GM20000 (cell line): ENCODE measurements at regions not wholly inside any gene's neighbourhood (a gene's known extent, or its start where the extent isn't known, plus 50 kb on each side); places are given as distances from the start of the nearest gene placed in this dataset.

ENCODE experiments used
- DNase-seq: peaks from one replicate; pipeline ENCODE4 v3.0.0; 2012; ENCODE audit warnings: low spot score
- TF ChIP-seq, protein P1 (sequence below): IDR thresholded peaks from 2 replicates; pipeline ENCODE4 v1.5.1; 2012; ENCODE audit warnings: mild to moderate bottlenecking, control low read depth; ENCODE audit errors: extremely low read depth, missing control alignments

DNA sequence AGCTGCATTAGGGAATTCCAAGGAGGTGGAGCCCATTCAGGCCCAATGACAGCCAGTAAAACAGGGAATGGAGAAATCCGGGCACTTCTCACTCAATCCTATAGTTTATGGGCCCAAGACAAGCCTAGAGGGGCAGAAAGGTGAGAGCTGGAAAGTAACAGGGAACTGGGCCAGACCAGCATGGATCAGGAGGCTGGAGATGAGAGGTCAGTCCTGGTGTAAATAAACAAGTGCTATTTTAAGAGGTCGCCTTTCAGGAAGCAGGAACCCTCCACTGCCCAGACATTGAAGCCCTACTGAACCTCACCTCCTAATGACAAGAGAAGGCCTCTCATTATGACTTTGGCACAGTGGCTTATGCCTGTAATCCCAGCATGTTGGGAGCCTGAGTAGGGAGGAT is 57.2 kb upstream of the TGM3 start:
- DNase-seq = no peak
- TF ChIP-seq, protein P1, sequence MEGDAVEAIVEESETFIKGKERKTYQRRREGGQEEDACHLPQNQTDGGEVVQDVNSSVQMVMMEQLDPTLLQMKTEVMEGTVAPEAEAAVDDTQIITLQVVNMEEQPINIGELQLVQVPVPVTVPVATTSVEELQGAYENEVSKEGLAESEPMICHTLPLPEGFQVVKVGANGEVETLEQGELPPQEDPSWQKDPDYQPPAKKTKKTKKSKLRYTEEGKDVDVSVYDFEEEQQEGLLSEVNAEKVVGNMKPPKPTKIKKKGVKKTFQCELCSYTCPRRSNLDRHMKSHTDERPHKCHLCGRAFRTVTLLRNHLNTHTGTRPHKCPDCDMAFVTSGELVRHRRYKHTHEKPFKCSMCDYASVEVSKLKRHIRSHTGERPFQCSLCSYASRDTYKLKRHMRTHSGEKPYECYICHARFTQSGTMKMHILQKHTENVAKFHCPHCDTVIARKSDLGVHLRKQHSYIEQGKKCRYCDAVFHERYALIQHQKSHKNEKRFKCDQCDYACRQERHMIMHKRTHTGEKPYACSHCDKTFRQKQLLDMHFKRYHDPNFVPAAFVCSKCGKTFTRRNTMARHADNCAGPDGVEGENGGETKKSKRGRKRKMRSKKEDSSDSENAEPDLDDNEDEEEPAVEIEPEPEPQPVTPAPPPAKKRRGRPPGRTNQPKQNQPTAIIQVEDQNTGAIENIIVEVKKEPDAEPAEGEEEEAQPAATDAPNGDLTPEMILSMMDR = no peak

DNA sequence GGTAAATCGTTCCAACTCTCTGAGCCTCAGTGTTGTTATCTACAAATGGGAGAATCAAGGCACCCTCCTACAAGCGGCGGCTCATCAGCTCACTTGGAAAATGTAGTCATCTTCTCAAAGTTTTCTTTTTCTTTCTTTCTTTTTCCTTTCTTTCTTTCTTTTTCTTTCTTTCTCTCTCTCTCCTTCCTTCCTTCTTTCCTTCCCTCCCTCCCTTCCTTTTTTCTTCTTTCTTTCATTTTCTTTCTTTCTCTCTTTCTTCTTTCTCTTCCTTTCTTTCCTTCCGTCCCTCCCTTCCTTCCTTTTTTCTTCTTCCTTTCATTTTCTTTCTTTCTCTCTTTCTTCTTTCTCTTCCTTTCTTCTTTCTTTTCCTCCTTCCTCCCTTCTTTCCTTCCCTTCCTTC is 55.0 kb upstream of the TGM3 start:
- DNase-seq = no peak
- TF ChIP-seq, protein P1 = no peak

DNA sequence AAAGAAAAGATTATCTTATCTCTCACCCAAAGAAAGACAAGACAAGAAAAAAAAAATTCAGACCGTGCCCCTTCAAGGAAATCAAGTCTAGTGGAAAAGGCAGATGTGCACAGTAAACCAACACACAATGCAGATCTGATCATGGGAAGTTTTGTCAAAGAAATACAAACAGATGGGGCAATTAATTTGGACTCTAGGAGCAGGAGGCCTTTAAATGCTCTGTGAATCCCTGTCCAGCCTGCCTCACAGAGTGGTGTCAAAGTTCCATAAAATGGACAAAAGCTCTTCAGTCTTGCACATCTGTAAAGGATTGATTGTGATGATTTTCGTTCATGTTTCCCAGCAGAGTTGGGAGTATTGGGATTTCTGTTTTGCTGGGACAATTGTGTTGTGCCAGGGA is 53.1 kb upstream of the TGM3 start:
- TF ChIP-seq, protein P1 = no peak
- no peak for DNase-seq

DNA sequence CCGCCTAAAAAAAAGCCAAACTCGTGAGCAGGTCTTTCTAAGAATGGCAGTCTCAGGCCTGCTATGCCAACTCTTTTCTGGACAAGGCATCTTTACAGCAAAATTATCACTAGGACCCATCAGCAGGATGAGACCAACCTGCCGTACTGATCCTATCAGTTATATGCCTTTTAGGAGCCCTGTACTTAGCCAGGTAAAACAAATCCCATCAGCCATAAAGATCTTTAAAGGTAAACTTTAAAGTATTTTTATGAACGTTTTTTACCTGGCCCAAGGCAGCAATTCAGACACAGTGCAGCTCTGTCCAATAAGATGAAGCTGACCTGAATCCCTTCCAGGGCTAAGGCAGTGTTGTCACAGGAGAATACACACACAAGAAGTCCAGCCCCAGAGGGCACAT is 51.3 kb upstream of the TGM3 start:
- TF ChIP-seq, protein P1 = no peak
- DNase-seq = no peak

DNA sequence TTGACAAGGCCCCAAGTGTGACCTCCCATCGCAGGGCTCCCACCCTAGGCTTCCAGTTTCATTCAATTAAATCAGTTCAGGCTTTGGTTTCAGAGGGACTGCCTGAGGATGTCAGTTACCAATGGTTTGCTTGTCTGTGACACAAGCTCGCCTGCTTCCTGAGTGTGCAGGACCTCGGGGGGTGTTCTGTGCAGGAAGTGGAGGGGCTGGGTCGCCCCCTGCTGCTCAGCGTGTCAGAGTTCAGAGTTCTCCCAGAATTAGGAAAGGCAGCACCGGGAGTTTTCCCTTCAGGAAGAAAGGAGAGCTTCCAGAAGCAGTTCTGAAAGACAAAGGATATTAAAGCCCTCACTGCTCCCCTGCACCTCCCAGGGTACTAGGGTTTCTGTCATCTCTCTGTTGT is 50.8 kb upstream of the TGM3 start:
- DNase-seq = no peak
- TF ChIP-seq, protein P1 = no peak

DNA sequence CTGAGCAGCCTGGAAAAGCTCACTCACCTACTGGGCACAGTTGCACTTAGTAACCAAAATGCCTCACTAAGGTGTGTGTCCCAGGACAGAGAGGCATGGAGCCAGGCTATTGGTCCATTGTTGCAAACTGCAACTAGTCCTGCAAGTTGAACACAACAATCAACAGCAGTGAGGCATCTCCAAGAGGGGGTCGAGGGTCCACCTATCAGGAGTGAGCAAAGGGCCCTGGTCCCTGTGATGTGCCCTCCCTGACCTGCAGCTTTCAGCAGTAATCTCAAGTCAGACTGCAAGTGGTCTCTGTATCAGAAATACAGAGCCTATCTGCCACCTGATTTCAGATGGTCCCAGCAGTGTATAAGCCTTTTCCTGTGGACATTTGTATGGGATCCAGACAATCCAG is 50.2 kb upstream of the TGM3 start:
- TF ChIP-seq, protein P1 = no peak
- no peak for DNase-seq
